ENCODE measurements at regions not wholly inside any gene's neighbourhood (a gene's known extent, or its start where the extent isn't known, plus 50 kb on each side); places are given as distances from the start of the nearest gene placed in this dataset.
"Not testable (repeated sequence)": the region's sequence is repeated elsewhere in the genome, so short reads cannot be mapped to it uniquely, and the experiment has no call there.

GRCh38 chr15:47099801-47100200, 617.5 kb upstream of the SEMA6D start:
- TF ChIP-seq CTCF, POLR2A (IDR thresholded peaks at IDR 0.05): not testable (repeated sequence)

All from esophagus squamous epithelium (tissue), 4 donors.